Suprapubic skin (tissue), 4 donors: ENCODE measurements at regions not wholly inside any gene's neighbourhood (a gene's known extent, or its start where the extent isn't known, plus 50 kb on each side); places are given as distances from the start of the nearest gene placed in this dataset.

ENCODE experiments used
- CTCF ChIP-seq, 2 donors: fragments of 200-600 bp in 1 of 2; fragments of 450-650 bp in 1 of 2; sonication (generic) in 1 of 2; IDR thresholded peaks; one replicate each; pipeline ENCODE4 v1.5.1; 2016 to 2019; ENCODE audit warnings: antibody characterized with exemption in 2 of 2, mild to moderate bottlenecking in 1 of 2, moderate library complexity in 1 of 2
- EP300 ChIP-seq: sonication (generic); formaldehyde crosslinking; IDR thresholded peaks from one replicate; pipeline ENCODE4 v1.6.1; 2017; ENCODE audit warnings: antibody characterized with exemption
- POLR2A ChIP-seq, 2 donors: fragments of 450-650 bp; IDR thresholded peaks; one replicate each; pipeline ENCODE4 v1.6.1; 2017; ENCODE audit warnings: antibody characterized with exemption in 2 of 2, mild to moderate bottlenecking in 2 of 2, moderate library complexity in 2 of 2
- POLR2AphosphoS5 ChIP-seq, 3 donors: sonication (generic); formaldehyde crosslinking; IDR thresholded peaks; one replicate each; pipeline ENCODE4 v1.6.1; 2017; ENCODE audit warnings: antibody characterized with exemption in 3 of 3

- TF ChIP-seq CTCF (IDR thresholded peaks at IDR 0.05), result no peak
- TF ChIP-seq POLR2A (IDR thresholded peaks at IDR 0.05), result no peak
- no peak for TF ChIP-seq EP300
- no peak for TF ChIP-seq POLR2AphosphoS5 (IDR thresholded peaks at IDR 0.05)
These were observed 1393.6 kb upstream of the NXPH2 start for GRCh38 chr2:140173790-140174189.
